DND-41 (cell line): ENCODE measurements at regions not wholly inside any gene's neighbourhood (a gene's known extent, or its start where the extent isn't known, plus 50 kb on each side); places are given as distances from the start of the nearest gene placed in this dataset.

ENCODE experiments used
- ATAC-seq: fragments of 200-7000 bp; cut with Tn5 transposase; 3 replicates; pipeline ENCODE4 v1.9.1; 2021; ENCODE audit warnings: low read depth; ENCODE audit not compliant: insufficient read depth
- DNase-seq: peaks from one replicate; pipeline ENCODE4 v3.0.0-alpha.2; 2020
- H2AFZ ChIP-seq: 2 replicates; pipeline ENCODE4 v1.6.0; 2012; ENCODE audit warnings: low read depth, low read length
- H3K27ac ChIP-seq: 2 replicates; pipeline ENCODE4 v1.5.1; 2012; ENCODE audit warnings: low read length, inconsistent platforms
- H3K27me3 ChIP-seq: fragments of 200-600 bp; sonication (generic); 2 replicates; pipeline ENCODE4 v1.6.0; 2012; ENCODE audit warnings: low read length, mild to moderate bottlenecking, inconsistent platforms; ENCODE audit not compliant: insufficient read depth, poor library complexity
- H3K36me3 ChIP-seq: 2 replicates; pipeline ENCODE4 v1.5.1; 2012; ENCODE audit warnings: low read length, inconsistent platforms; ENCODE audit not compliant: insufficient read depth
- H3K4me1 ChIP-seq: 2 replicates; pipeline ENCODE4 v1.5.1; 2012; ENCODE audit warnings: mild to moderate bottlenecking, low read length; ENCODE audit not compliant: insufficient read depth
- H3K4me2 ChIP-seq: 2 replicates; pipeline ENCODE4 v1.6.0; 2012; ENCODE audit warnings: mild to moderate bottlenecking, moderate library complexity, low read length, inconsistent platforms; ENCODE audit not compliant: insufficient read depth
- H3K4me3 ChIP-seq, 2 experiments: fragments of 200-600 bp in 1 of 2; shearing (Covaris generic) in 1 of 2; 2 replicates each; pipeline ENCODE4 v1.5.1; 2012 to 2016; ENCODE audit warnings: inconsistent platforms in 2 of 2, low read length in 2 of 2, mild to moderate bottlenecking in 2 of 2, low read depth in 1 of 2, moderate library complexity in 1 of 2
- H3K79me2 ChIP-seq: 2 replicates; pipeline ENCODE4 v1.6.0; 2012; ENCODE audit warnings: low read length, inconsistent platforms; ENCODE audit not compliant: insufficient read depth
- H3K9ac ChIP-seq: 2 replicates; pipeline ENCODE4 v1.6.0; 2012; ENCODE audit warnings: low read depth, mild to moderate bottlenecking, inconsistent platforms, low read length, moderate library complexity
- H3K9me3 ChIP-seq: 2 replicates; pipeline ENCODE4 v1.5.1; 2012; ENCODE audit warnings: low read length, moderate library complexity, mild to moderate bottlenecking, inconsistent platforms; ENCODE audit not compliant: insufficient read depth, severe bottlenecking
- H4K20me1 ChIP-seq: 2 replicates; pipeline ENCODE4 v1.6.0; 2012; ENCODE audit warnings: low read length; ENCODE audit not compliant: insufficient read depth
- CTCF ChIP-seq: IDR thresholded peaks from 2 replicates; pipeline ENCODE4 v1.5.1; 2012; ENCODE audit warnings: borderline replicate concordance, low read length, moderate library complexity, mild to moderate bottlenecking; ENCODE audit not compliant: poor library complexity, severe bottlenecking; ENCODE audit errors: extremely low read depth
- EZH2 ChIP-seq: IDR thresholded peaks from 3 replicates; pipeline ENCODE4 v1.6.1; 2012; ENCODE audit warnings: borderline replicate concordance, low read depth, mild to moderate bottlenecking, moderate library complexity, low read length, inconsistent platforms; ENCODE audit not compliant: severe bottlenecking

GRCh38 chr5:40400245-40400644 lies 279.5 kb upstream of the PTGER4 start:
- H3K4me2 ChIP-seq, result no peak overlapping the region
- H3K27me3 ChIP-seq, result no peaks in the 10 kb centered on the region
- ATAC-seq (no peak), DNase-seq (no peak)
- no peaks in the 10 kb centered on the region for H3K9me3 ChIP-seq
- no peak overlapping the region for H3K4me3 ChIP-seq
- H3K79me2 ChIP-seq, result no peaks in the 10 kb centered on the region
- H2AFZ ChIP-seq, result no peak overlapping the region
- peaks cover 32% of the 10 kb centered on the region for H3K4me1 ChIP-seq
- no peak overlapping the region for H3K27ac ChIP-seq
- no peak for TF ChIP-seq CTCF
- no peak for TF ChIP-seq EZH2
- no peaks in the 10 kb centered on the region for H3K36me3 ChIP-seq
- no peak overlapping the region for H3K9ac ChIP-seq
- H4K20me1 ChIP-seq, result no peaks in the 10 kb centered on the region

DNA sequence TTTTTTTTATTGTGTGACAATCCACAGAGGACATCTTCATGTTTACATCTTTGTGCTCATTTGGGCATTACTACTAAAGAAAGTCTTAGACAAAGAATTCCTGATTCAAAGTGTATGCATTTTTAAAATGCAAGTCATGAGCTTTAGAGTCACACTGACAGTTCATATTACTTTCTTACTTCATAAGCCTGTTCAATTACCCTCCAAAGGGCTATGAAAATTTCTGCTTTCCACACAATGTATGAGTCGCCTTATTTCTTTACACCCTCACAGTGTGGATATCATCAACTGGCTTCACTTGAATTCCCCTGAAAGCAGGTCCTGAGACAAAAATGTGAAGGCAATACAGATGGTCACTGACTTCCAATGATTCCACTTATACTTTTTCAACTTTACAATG lies 280.4 kb upstream of the PTGER4 start:
- Histone ChIP-seq H3K79me2 (no peaks in the 10 kb centered on the region), H3K4me3 (no peak overlapping the region), H3K27me3 (no peaks in the 10 kb centered on the region), H4K20me1 (no peaks in the 10 kb centered on the region), H3K27ac (no peak overlapping the region), H3K4me1 (peaks cover 23% of the 10 kb centered on the region), H3K36me3 (no peaks in the 10 kb centered on the region), H2AFZ (no peak overlapping the region), H3K4me2 (no peak overlapping the region), H3K9ac (no peak overlapping the region), H3K9me3 (no peaks in the 10 kb centered on the region)
- no peak for DNase-seq
- no peak for ATAC-seq
- TF ChIP-seq CTCF (no peak), EZH2 (no peak)

GRCh38 chr5:40397976-40398375 lies 281.7 kb upstream of the PTGER4 start:
- ATAC-seq, result no peak
- no peak for TF ChIP-seq EZH2
- Histone ChIP-seq H3K9me3 (no peaks in the 10 kb centered on the region), H3K36me3 (no peaks in the 10 kb centered on the region), H3K4me3 (no peak overlapping the region), H3K4me1 (peaks cover 15% of the 10 kb centered on the region), H3K4me2 (no peak overlapping the region), H3K27me3 (no peaks in the 10 kb centered on the region), H2AFZ (no peak overlapping the region), H4K20me1 (no peaks in the 10 kb centered on the region), H3K9ac (no peak overlapping the region), H3K79me2 (no peaks in the 10 kb centered on the region), H3K27ac (no peak overlapping the region)
- DNase-seq, result no peak

DNA sequence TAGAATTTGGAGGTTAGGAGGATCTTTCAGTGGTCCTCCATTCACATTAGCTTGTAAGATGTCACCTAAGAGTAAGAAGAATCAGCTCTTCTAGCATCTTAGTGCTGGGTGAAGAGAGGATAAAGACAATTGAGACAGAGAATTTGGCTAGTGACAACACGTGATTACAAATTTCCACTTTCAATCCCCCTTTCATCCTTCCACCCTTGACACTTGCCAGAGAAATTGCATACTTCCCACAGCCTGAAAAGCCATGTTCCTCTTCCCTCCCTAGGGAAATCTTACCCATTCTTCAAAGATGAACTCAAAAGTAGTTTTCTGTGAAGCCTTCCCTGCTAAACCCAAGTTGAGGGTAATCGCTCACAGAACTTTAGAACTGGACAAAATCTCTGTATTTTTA lies 282.6 kb upstream of the PTGER4 start:
- Histone ChIP-seq H3K4me1 (peaks cover 21% of the 10 kb centered on the region), H3K4me3 (no peak overlapping the region), H3K27ac (no peak overlapping the region), H3K9ac (no peak overlapping the region), H3K36me3 (no peaks in the 10 kb centered on the region), H3K9me3 (no peaks in the 10 kb centered on the region), H3K27me3 (no peaks in the 10 kb centered on the region), H4K20me1 (no peaks in the 10 kb centered on the region), H3K79me2 (no peaks in the 10 kb centered on the region), H2AFZ (no peak overlapping the region), H3K4me2 (no peak overlapping the region)
- DNase-seq (no peak), ATAC-seq (no peak)
- TF ChIP-seq EZH2 (no peak), CTCF (no peak)
